ENCODE measurements at regions not wholly inside any gene's neighbourhood (a gene's known extent, or its start where the extent isn't known, plus 50 kb on each side); places are given as distances from the start of the nearest gene placed in this dataset.

DNA sequence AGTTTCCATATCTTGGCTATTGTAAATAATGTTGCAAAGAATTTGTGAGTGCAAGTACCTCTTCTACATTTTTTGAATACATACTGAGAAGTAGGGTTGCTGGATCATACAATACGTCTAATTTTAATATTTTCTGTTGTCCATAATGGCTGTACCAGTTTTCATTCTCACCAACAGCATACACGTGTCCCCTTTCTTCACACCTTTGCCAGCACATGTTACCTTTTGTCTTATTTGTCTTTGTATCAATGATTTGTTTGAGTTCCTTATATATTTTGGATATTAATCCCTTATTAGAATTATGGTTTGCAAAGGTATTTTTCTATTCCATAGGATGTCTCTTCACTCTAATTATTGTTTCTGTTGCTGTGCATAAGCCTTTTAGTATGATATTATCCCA, 904.3 kb downstream of the METTL15 start:
- Histone ChIP-seq H3K4me3 (ENCODE audit: low read depth, low read length) (no peak overlapping the region), H3K27me3 (ENCODE audit: insufficient read depth, low read depth, severe bottlenecking) (no peaks in the 10 kb centered on the region), H3K27ac (no peak overlapping the region), H3K36me3 (no peaks in the 10 kb centered on the region), H3K9me3 (ENCODE audit: severe bottlenecking) (no peaks in the 10 kb centered on the region)
- TF ChIP-seq, protein P1, sequence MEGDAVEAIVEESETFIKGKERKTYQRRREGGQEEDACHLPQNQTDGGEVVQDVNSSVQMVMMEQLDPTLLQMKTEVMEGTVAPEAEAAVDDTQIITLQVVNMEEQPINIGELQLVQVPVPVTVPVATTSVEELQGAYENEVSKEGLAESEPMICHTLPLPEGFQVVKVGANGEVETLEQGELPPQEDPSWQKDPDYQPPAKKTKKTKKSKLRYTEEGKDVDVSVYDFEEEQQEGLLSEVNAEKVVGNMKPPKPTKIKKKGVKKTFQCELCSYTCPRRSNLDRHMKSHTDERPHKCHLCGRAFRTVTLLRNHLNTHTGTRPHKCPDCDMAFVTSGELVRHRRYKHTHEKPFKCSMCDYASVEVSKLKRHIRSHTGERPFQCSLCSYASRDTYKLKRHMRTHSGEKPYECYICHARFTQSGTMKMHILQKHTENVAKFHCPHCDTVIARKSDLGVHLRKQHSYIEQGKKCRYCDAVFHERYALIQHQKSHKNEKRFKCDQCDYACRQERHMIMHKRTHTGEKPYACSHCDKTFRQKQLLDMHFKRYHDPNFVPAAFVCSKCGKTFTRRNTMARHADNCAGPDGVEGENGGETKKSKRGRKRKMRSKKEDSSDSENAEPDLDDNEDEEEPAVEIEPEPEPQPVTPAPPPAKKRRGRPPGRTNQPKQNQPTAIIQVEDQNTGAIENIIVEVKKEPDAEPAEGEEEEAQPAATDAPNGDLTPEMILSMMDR (IDR thresholded peaks at IDR 0.05; ENCODE audit: low read depth, low read length), result no peak
- no peak for DNase-seq

DNA sequence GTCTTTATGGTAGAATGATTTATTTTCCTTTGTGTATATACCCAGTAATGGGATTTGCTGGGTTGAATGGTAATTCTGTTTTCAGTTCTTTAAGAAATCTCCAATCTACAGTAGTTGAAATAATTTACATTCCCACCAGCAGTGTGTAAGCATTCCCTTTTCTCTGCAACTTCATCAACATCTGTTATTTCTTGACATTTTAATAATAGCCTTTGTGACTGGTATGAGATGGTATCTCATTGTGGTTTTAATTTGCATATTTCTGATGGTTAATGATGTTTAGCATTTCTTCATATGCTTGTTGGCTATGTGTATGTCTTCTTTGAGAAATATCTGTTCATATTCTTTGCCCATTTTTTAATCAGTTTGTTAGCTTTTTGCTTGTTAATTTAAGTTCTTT, 901.2 kb downstream of the METTL15 start:
- no peak for DNase-seq
- no peak overlapping the region for H3K4me3 ChIP-seq (ENCODE audit: low read depth, low read length)
- H3K36me3 ChIP-seq, result no peaks in the 10 kb centered on the region
- H3K9me3 ChIP-seq (ENCODE audit: severe bottlenecking), result no peaks in the 10 kb centered on the region
- no peak overlapping the region for H3K27ac ChIP-seq
- no peaks in the 10 kb centered on the region for H3K27me3 ChIP-seq (ENCODE audit: insufficient read depth, low read depth, severe bottlenecking)
- TF ChIP-seq, protein P1 (IDR thresholded peaks at IDR 0.05; ENCODE audit: low read depth, low read length), result no peak

DNA sequence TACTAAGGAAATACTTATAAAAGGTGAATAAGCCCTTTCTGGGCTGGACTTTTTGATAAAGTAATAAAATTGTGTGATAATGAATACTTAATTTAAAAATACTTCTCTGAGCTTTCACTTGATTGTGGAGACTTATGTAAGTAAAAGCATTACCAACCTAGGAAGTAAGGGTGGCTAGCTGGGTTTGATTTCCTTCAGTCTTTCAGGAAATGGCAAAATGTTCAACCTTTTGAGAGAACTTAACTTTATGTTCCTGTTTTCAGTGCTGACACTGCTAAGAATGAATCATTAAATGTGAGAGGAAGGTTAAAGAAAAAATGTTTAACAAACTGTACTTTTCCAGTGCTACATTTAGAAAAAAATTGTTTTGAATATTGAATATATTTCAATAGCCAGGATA, 900.3 kb downstream of the METTL15 start:
- TF ChIP-seq, protein P1 (IDR thresholded peaks at IDR 0.05; ENCODE audit: low read depth, low read length), result no peak
- Histone ChIP-seq H3K36me3 (no peaks in the 10 kb centered on the region), H3K27me3 (ENCODE audit: insufficient read depth, low read depth, severe bottlenecking) (no peaks in the 10 kb centered on the region), H3K9me3 (ENCODE audit: severe bottlenecking) (no peaks in the 10 kb centered on the region), H3K4me3 (ENCODE audit: low read depth, low read length) (no peak overlapping the region), H3K27ac (no peak overlapping the region)
- no peak for DNase-seq

DNA sequence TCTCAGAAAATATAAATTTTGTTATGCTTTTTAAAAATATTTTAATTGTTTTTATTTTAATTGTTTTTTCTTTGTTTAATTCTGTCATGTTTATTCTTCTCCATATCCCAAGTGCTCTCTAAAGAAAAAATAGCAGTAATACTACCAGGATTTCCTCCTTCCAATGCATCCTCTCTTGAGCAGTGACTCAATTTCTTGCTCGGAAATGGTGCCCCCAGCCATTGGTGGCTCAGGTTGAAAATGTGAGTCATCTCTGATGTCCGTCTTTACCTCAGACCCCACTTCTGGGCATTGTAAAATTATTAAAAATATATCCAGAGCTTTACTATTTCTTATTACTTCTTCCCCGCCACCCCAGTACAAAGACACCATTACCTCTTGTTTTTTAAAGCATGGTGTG, 898.5 kb downstream of the METTL15 start:
- Histone ChIP-seq H3K4me3 (ENCODE audit: low read depth, low read length) (no peak overlapping the region), H3K9me3 (ENCODE audit: severe bottlenecking) (no peaks in the 10 kb centered on the region), H3K36me3 (no peaks in the 10 kb centered on the region), H3K27me3 (ENCODE audit: insufficient read depth, low read depth, severe bottlenecking) (no peaks in the 10 kb centered on the region), H3K27ac (no peak overlapping the region)
- TF ChIP-seq, protein P1 (IDR thresholded peaks at IDR 0.05; ENCODE audit: low read depth, low read length), result no peak
- DNase-seq, result no peak

DNA sequence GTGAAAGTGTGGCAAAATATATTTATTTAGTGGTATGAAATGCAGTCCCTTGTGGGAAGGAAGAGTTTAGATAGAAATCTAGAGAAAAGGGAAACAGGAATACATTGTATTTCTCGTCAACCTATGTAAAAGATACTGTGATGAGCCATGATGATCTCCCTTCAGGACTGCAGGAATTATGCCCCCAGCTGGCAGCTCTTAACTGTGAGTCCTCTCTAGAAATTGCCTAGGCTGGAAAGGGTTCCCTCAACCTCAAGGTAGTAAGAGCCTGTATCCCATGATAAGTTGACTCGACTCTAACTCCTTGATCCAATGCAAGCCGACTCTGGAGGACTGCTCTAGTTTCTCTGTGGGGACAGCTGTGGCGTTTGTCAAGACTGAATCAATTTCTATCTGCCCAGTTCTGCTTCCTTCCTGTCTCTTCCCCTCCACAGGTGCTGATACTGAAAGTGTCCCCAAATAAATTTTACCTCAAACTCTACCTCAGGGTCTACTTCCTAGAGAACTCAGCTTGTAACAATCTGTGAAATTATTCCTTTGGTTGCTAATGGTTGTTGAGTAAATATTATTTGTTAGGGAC, 897.3 kb downstream of the METTL15 start:
- TF ChIP-seq, protein P1 (IDR thresholded peaks at IDR 0.05; ENCODE audit: low read depth, low read length), result no peak
- no peaks in the 10 kb centered on the region for H3K27me3 ChIP-seq (ENCODE audit: insufficient read depth, low read depth, severe bottlenecking)
- no peaks in the 10 kb centered on the region for H3K9me3 ChIP-seq (ENCODE audit: severe bottlenecking)
- H3K27ac ChIP-seq, result no peak overlapping the region
- H3K4me3 ChIP-seq (ENCODE audit: low read depth, low read length), result no peak overlapping the region
- H3K36me3 ChIP-seq, result no peaks in the 10 kb centered on the region
- peak; percentile 15 for DNase-seq

DNA sequence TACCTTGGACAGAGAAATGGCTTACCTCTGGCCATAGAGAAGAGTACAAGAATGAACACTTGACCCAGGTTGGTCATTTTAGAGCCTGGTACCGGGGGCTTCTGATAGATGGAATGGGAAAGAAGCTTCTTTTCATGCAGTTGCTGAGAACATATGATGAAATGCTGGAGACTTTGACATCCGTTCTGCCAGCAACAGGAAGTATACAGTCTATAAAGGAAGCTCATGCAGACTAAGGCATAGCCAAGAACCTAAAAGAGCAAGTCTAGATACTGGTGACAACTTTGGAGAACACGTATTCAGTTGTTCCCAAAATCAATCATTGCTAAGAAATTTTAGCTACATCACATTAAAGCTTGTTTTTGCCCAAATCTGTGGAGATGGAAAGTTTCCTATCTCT, 894.6 kb downstream of the METTL15 start:
- Histone ChIP-seq H3K36me3 (no peaks in the 10 kb centered on the region), H3K4me3 (ENCODE audit: low read depth, low read length) (no peak overlapping the region), H3K27me3 (ENCODE audit: insufficient read depth, low read depth, severe bottlenecking) (no peaks in the 10 kb centered on the region), H3K9me3 (ENCODE audit: severe bottlenecking) (no peaks in the 10 kb centered on the region), H3K27ac (no peak overlapping the region)
- TF ChIP-seq, protein P1 (IDR thresholded peaks at IDR 0.05; ENCODE audit: low read depth, low read length), result no peak
- DNase-seq, result no peak
